RPMI8226 (cell line): ENCODE measurements at regions not wholly inside any gene's neighbourhood (a gene's known extent, or its start where the extent isn't known, plus 50 kb on each side); places are given as distances from the start of the nearest gene placed in this dataset.

Source experiments
- DNase-seq: peaks from one replicate; pipeline ENCODE4 v3.0.0-alpha.2; 2015

- DNase-seq, result no peak
These were observed 333.3 kb upstream of the HTR2A start for GRCh38 chr13:47230155-47230554.

- no peak for DNase-seq
These were observed 329.7 kb upstream of the HTR2A start for GRCh38 chr13:47226516-47226915.

- no peak for DNase-seq
These were observed 323.7 kb upstream of the HTR2A start for GRCh38 chr13:47220453-47221140.

GRCh38 chr13:47218611-47219010, 321.8 kb upstream of the HTR2A start:
- no peak for DNase-seq

GRCh38 chr13:47216176-47216822, 319.4 kb upstream of the HTR2A start:
- DNase-seq, result no peak

GRCh38 chr13:47215736-47216135, 318.9 kb upstream of the HTR2A start:
- DNase-seq, result no peak

GRCh38 chr13:47213047-47213446, 316.2 kb upstream of the HTR2A start:
- DNase-seq, result no peak

- no peak for DNase-seq
These were observed 314.3 kb upstream of the HTR2A start for GRCh38 chr13:47211106-47211505.

- DNase-seq, result no peak
These were observed 309.3 kb upstream of the HTR2A start for GRCh38 chr13:47206111-47206510.

- no peak for DNase-seq
These were observed 293.9 kb upstream of the HTR2A start for GRCh38 chr13:47190696-47191305.

- no peak for DNase-seq
These were observed 291.9 kb upstream of the HTR2A start for GRCh38 chr13:47188802-47189201.

- no peak for DNase-seq
These were observed 289.6 kb upstream of the HTR2A start for GRCh38 chr13:47186471-47186870.

- DNase-seq, result no peak
These were observed 287.5 kb upstream of the HTR2A start for GRCh38 chr13:47184321-47184720.

- no peak for DNase-seq
These were observed 282.5 kb upstream of the HTR2A start for GRCh38 chr13:47179321-47179720.

GRCh38 chr13:47178090-47178950, 281.5 kb upstream of the HTR2A start:
- no peak for DNase-seq

- DNase-seq, result no peak
These were observed 278.5 kb upstream of the HTR2A start for GRCh38 chr13:47175172-47175866.

GRCh38 chr13:47170971-47171370, 274.1 kb upstream of the HTR2A start:
- DNase-seq, result no peak

- DNase-seq, result no peak
These were observed 271.8 kb upstream of the HTR2A start for GRCh38 chr13:47168618-47169017.

GRCh38 chr13:47168066-47168465, 271.2 kb upstream of the HTR2A start:
- no peak for DNase-seq

GRCh38 chr13:47166336-47166735, 269.5 kb upstream of the HTR2A start:
- DNase-seq, result no peak

GRCh38 chr13:47159853-47160550, 263.1 kb upstream of the HTR2A start:
- no peak for DNase-seq

- DNase-seq, result no peak
These were observed 261.7 kb upstream of the HTR2A start for GRCh38 chr13:47158593-47158992.
